Spinal cord (tissue), 9 donors: ENCODE measurements at regions not wholly inside any gene's neighbourhood (a gene's known extent, or its start where the extent isn't known, plus 50 kb on each side); places are given as distances from the start of the nearest gene placed in this dataset.
"Not testable (repeated sequence)": the region's sequence is repeated elsewhere in the genome, so short reads cannot be mapped to it uniquely, and the experiment has no call there.

Experiments used
- DNase-seq, 6 donors: peaks; one replicate each; pipeline versions ENCODE4 v3.0.0 to v3.0.0-alpha.2; 2013 to 2015; ENCODE audit warnings: low spot score in 6 of 6, low read depth in 4 of 6
- H3K27ac ChIP-seq: one replicate; pipeline ENCODE4 v1.5.1; 2013; ENCODE audit warnings: low read depth, low read length, control low read depth
- H3K27me3 ChIP-seq: one replicate; pipeline ENCODE4 v1.6.1; 2013; ENCODE audit warnings: low read length; ENCODE audit not compliant: control insufficient read depth, insufficient read depth
- H3K36me3 ChIP-seq: one replicate; pipeline ENCODE4 v1.6.1; 2013; ENCODE audit warnings: low read length; ENCODE audit not compliant: control insufficient read depth, insufficient read depth
- H3K4me1 ChIP-seq: one replicate; pipeline ENCODE4 v1.6.1; 2013; ENCODE audit warnings: low read length; ENCODE audit not compliant: control insufficient read depth, insufficient read depth
- H3K4me3 ChIP-seq: one replicate; pipeline ENCODE4 v1.5.1; 2013; ENCODE audit warnings: low read depth, low read length, control low read depth
- H3K9me3 ChIP-seq: one replicate; pipeline ENCODE4 v1.6.1; 2013; ENCODE audit warnings: low read length; ENCODE audit not compliant: control insufficient read depth, insufficient read depth
- WGBS: methylation state at CpG from one replicate; pipeline ENCODE4 v1.1.5; 2013; ENCODE audit warnings: missing lambda C conversion rate; ENCODE audit not compliant: insufficient coverage; 5-methylcytosine and 5-hydroxymethylcytosine counted together
- donor health status: healthy.

GRCh38 chr3:30531017-30531570, 75.3 kb upstream of the TGFBR2 start:
- 100% methylated on average over 1 of the region's 3 CpGs for WGBS
- H3K27me3 ChIP-seq, result no peaks in the 10 kb centered on the region
- H3K9me3 ChIP-seq, result no peaks in the 10 kb centered on the region
- no peak overlapping the region for H3K4me3 ChIP-seq
- H3K4me1 ChIP-seq, result no peaks in the 10 kb centered on the region
- H3K36me3 ChIP-seq, result no peaks in the 10 kb centered on the region
- H3K27ac ChIP-seq, result no peak overlapping the region
- DNase-seq, result no peak

- Histone ChIP-seq H3K27me3 (no peaks in the 10 kb centered on the region), H3K27ac (no peak overlapping the region), H3K36me3 (no peaks in the 10 kb centered on the region), H3K4me3 (no peak overlapping the region), H3K9me3 (no peaks in the 10 kb centered on the region), H3K4me1 (no peaks in the 10 kb centered on the region)
- WGBS, result no CpG with 5 or more reads among the region's 1 CpG
- DNase-seq, result no peak
These were observed 70.9 kb upstream of the TGFBR2 start for GRCh38 chr3:30535525-30535924.

GRCh38 chr3:30538791-30539190, 67.6 kb upstream of the TGFBR2 start:
- Histone ChIP-seq H3K9me3 (no peaks in the 10 kb centered on the region), H3K27me3 (no peaks in the 10 kb centered on the region), H3K4me1 (no peaks in the 10 kb centered on the region), H3K36me3 (no peaks in the 10 kb centered on the region), H3K27ac (no peak overlapping the region), H3K4me3 (no peak overlapping the region)
- WGBS, result no CpG with 5 or more reads among the region's 1 CpG
- no peak for DNase-seq

GRCh38 chr3:30539206-30539605, 67.2 kb upstream of the TGFBR2 start:
- Histone ChIP-seq H3K27ac (no peak overlapping the region), H3K4me3 (no peak overlapping the region), H3K4me1 (no peaks in the 10 kb centered on the region), H3K27me3 (no peaks in the 10 kb centered on the region), H3K36me3 (no peaks in the 10 kb centered on the region), H3K9me3 (no peaks in the 10 kb centered on the region)
- no CpG with 5 or more reads among the region's 4 CpGs for WGBS
- DNase-seq, result no peak

GRCh38 chr3:30539772-30540171, 66.6 kb upstream of the TGFBR2 start:
- Histone ChIP-seq H3K27ac (no peak overlapping the region), H3K27me3 (no peaks in the 10 kb centered on the region), H3K36me3 (no peaks in the 10 kb centered on the region), H3K4me3 (no peak overlapping the region), H3K9me3 (no peaks in the 10 kb centered on the region), H3K4me1 (no peaks in the 10 kb centered on the region)
- no peak for DNase-seq
- no CpG with 5 or more reads among the region's 1 CpG for WGBS

GRCh38 chr3:30541156-30541555, 65.2 kb upstream of the TGFBR2 start:
- H3K36me3 ChIP-seq, DNase-seq, H3K27ac ChIP-seq, H3K27me3 ChIP-seq, H3K4me3 ChIP-seq, H3K9me3 ChIP-seq, H3K4me1 ChIP-seq: not testable (repeated sequence)

GRCh38 chr3:30542897-30543296, 63.5 kb upstream of the TGFBR2 start:
- no peaks in the 10 kb centered on the region for H3K4me1 ChIP-seq
- H3K9me3 ChIP-seq, result no peaks in the 10 kb centered on the region
- H3K4me3 ChIP-seq, result no peak overlapping the region
- no peaks in the 10 kb centered on the region for H3K27me3 ChIP-seq
- H3K36me3 ChIP-seq, result no peaks in the 10 kb centered on the region
- H3K27ac ChIP-seq, result no peak overlapping the region
- WGBS, result 100% methylated on average over 3 of the region's 8 CpGs
- DNase-seq, result no peak

GRCh38 chr3:30544812-30545211, 61.6 kb upstream of the TGFBR2 start:
- Histone ChIP-seq H3K27ac (no peak overlapping the region), H3K4me3 (no peak overlapping the region), H3K36me3 (no peaks in the 10 kb centered on the region), H3K4me1 (no peaks in the 10 kb centered on the region), H3K9me3 (no peaks in the 10 kb centered on the region), H3K27me3 (no peaks in the 10 kb centered on the region)
- WGBS, result no CpG with 5 or more reads among the region's 3 CpGs
- DNase-seq, result no peak

GRCh38 chr3:30546934-30547333, 59.5 kb upstream of the TGFBR2 start:
- Histone ChIP-seq H3K4me3 (no peak overlapping the region), H3K9me3 (no peaks in the 10 kb centered on the region), H3K4me1 (no peaks in the 10 kb centered on the region), H3K36me3 (no peaks in the 10 kb centered on the region), H3K27ac (no peak overlapping the region), H3K27me3 (no peaks in the 10 kb centered on the region)
- WGBS, result no CpG with 5 or more reads among the region's 1 CpG
- no peak for DNase-seq

GRCh38 chr3:30547716-30548115, 58.7 kb upstream of the TGFBR2 start:
- H3K9me3 ChIP-seq, result no peaks in the 10 kb centered on the region
- no peak overlapping the region for H3K4me3 ChIP-seq
- no peak overlapping the region for H3K27ac ChIP-seq
- H3K27me3 ChIP-seq, result no peaks in the 10 kb centered on the region
- 100% methylated on average over 2 of the region's 5 CpGs for WGBS
- DNase-seq, result no peak
- H3K36me3 ChIP-seq, result no peaks in the 10 kb centered on the region
- H3K4me1 ChIP-seq, result no peaks in the 10 kb centered on the region
